NCI-H2227 (cell line): ENCODE measurements at regions not wholly inside any gene's neighbourhood (a gene's known extent, or its start where the extent isn't known, plus 50 kb on each side); places are given as distances from the start of the nearest gene placed in this dataset.

ENCODE experiments used
- DNase-seq: peaks from one replicate; lab custom pipeline; 2025; ENCODE audit not compliant: unreplicated experiment; lab: John Stamatoyannopoulos, UW

DNA sequence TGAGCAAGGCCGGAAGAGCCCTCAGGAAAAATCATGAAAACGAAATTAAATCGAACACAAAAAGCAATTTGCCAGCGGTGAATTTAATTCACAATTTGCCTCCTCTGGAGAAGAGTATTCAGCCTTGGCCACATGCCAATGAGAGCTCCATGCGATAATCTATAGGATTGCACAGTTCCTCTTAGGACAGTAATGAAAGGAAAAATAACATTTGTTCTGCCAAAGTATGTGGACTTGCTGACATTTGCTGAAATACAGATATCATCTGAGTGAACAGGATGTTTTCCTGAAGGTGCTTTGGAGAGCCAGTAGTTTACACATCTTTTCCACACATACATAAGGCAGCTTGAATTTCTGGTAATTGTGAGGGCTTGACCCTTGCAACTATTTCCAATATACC lies 188.6 kb upstream of the PDZRN3 start:
- DNase-seq, result peak; percentile 53

DNA sequence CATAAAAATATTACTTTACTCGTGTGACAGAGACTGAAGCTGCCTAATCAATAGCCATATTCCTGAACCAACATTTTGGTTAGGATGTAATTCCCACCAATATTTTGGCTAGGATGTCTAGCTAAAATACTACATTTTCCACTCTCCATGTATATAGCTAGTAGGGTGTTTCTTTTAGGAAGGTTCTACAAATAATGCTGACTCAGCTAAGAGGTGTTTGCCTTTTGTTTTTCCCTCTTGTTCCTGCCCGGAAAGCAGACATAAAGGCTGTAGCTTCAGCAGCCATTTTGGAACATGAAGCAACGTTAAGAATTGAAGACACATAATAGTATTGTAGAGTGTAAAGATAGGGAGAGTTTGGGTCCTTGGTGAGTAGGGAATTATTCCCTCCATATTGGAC lies 187.3 kb upstream of the PDZRN3 start:
- no peak for DNase-seq

DNA sequence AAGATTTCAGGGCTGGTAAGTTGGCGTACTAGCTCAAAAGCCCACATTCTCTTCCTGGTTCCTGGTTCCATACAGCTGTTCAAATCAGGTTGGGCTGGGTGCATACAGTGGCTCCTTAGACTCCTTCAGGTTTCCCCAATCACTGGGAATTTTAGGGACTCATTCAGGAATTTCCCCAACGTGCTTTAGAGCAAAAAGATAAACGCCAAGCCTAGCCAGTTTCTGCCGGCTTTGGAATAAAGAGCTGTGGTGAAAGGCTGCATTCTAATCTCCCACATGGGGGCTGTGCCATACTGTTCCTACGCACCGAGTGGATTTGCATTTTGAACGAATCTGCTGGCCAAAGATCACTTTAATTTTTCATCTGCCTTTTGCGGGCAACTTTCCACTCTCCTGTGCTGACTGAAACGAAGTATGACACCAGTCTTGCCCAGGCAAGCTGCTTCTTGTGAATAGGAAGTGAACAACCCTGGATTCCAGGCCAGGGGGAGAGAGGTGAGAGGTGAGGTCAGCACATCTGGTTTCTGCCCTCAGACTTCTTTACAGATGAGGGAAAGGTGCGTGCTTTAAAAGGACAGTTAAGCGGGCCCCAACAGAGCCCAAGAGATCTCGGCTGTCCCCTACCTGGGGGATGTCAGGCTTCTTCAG lies 184.2 kb upstream of the PDZRN3 start:
- no peak for DNase-seq

DNA sequence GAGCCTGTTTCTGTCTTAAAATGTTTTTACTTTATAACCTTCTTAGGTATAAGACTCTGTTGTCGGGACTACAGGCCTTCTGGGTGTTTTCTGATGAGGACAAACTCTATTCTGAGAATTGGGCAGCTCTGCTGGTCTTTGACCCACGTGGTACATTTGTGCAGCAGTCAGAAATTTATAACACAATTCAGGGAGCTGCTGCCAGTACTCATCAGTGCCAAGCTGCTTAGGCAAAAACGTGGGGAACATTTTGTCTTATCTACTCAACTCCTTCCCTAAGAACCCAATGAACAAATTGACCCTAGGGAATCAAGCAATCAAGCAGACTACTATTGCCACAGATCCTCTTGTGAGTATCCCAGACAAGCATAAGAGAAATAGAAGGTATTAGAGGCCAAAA lies 180.7 kb upstream of the PDZRN3 start:
- DNase-seq, result no peak

DNA sequence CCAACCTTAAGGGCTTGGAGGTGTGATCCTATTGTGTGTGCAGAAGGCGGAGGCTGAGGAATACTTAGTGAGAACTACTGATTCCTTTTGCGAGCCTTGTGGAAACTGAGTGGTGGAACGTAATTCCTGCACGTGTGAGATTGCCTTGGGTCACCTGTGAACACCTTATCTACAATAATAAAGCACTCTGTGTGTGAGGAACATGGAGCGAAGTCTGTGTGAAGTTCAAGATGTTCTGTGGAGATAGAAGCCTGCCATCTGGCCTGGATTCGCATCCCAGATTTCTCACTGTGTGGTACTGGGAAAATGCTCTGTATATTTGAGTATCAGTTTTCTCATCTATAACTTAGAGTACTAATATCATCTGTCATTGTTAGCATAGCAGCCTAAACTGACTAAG lies 179.5 kb upstream of the PDZRN3 start:
- DNase-seq, result no peak

DNA sequence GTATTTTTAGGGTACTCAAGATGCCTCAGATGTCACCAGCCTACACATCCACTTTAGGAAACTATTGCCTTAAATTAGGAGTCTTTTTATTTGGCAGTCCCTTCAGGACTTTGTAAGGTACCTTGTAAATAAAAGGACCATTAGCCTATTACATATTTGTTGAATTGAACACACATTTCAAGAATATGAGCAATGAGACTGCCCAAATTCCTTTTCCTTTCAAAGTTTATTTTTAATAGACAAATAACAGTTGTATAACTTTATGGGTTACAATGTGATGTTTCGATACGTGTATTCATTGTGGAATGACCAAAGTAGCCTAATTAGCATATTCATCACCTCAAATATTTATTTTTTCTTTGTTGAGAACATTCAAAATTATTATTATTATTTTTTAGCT lies 176.7 kb upstream of the PDZRN3 start:
- DNase-seq, result no peak

DNA sequence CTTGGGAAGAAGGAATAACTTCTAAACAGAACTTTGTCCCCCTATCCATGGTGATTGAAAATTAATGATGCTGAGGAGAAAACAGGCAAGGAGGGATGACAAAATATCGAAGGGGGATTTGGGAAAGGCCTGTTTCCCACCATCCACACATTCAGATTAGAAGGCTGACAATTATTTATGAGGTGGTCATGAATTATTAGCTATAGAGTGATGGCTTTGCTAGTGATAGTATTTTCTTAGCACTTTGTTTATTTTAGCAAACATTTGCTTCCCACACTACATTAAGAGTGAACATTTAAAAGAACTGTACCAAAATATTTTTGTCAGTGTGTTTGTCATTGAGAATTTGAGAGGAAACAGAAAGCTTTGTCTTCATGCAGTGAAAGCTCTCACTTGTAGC lies 172.6 kb upstream of the PDZRN3 start:
- DNase-seq, result no peak

DNA sequence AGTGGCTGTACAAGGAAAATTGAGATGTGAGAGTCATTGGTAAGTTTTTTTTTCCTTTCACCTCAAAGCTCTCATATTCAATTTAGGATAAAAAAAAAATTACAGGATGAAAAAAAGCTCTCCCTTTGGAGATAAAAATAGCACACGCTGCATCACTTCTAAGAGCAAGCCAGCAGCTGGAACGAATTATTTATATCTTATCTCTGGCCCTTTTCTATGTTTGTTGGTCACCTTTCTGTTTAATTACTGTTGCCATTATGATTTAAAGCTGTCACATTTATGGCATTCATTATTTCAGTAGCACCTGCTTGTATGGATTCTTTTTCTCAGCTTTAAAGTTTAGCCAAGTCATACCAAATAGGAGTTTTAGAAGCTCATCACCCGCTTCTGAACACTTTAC lies 171.6 kb upstream of the PDZRN3 start:
- DNase-seq, result no peak

DNA sequence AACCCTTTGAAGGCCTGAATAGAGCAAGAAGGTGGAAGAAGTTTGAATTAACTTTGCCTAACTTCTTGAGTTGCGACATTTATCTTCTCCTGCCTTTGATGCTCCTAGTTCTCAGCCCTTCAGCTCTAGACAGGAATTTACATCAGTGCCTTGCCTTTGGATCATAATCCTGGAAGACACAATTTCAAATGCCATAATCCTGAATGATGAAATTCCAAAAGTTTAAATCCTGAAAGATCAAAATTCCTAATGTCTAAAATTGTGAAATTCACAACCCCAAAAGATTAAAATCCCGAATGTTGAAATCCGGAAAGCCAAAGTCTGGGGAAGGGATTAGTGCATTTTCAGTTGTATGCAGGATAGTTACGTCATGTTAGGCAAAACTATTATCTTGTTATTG lies 166.6 kb upstream of the PDZRN3 start:
- no peak for DNase-seq

DNA sequence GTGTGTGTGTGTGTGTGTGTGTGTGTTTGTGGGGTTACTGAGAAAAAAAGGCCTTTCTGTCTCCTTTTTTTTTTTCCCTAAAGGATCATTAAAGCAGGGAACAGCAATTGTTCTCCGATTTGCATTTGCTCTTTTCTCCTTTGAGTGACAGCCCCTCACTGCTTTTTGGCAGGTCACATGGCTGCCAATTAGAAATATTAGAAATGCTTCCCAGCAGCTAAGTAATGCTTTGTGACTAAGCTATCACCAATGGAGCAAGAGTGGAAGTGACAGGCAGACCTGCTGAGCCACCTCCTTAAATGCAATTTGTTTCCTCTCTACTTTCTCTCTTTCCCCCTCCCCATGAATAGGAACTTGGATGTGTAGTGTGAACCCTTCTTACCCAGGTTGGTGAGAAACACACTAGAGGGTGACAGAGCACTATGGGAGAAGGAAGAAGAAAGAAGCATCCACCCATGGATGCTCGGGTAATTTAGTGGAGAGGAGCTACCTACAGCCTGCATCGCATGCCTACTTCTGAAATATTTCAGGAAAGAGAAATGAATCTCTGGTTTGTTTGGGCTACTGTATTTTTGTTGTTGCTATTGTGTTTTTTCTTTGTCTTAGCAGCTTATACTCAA lies 165.2 kb upstream of the PDZRN3 start:
- DNase-seq, result no peak

DNA sequence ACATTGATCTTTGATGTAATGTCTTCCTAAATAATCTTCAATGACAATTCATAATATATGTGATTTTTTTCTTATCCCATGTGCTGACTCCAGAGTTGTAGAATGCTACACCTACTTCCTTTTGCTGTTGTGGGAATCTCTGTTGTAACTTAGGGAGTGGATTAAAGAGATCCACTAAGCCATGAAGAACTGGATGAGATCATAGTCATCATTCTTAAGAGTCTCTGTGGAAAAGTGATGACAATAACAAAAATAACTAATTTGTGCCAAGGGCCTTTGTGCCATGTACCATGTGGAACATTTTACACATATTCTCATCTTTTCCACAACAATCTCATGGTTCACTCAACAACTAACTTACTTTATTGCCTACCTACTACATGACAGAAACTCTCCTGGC lies 162.9 kb upstream of the PDZRN3 start:
- DNase-seq, result no peak

DNA sequence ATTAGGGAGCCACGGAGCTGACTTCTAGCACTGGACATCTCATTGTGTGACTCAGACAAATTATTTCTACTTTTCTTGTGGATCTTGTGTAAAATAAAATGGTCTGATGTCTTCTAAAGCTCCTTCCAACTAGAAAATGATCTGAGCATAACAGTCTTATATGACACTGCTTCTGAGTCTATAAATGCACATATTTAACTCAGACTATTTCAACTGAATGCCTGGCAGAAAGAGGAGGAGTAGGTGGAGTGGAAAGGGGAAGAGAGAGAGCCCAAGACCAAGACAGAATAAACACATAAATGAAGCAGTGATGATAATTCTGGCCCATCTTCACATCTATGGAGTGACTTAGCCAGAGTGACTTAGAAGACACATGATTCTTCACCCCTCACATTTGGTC lies 162.3 kb upstream of the PDZRN3 start:
- DNase-seq, result no peak

DNA sequence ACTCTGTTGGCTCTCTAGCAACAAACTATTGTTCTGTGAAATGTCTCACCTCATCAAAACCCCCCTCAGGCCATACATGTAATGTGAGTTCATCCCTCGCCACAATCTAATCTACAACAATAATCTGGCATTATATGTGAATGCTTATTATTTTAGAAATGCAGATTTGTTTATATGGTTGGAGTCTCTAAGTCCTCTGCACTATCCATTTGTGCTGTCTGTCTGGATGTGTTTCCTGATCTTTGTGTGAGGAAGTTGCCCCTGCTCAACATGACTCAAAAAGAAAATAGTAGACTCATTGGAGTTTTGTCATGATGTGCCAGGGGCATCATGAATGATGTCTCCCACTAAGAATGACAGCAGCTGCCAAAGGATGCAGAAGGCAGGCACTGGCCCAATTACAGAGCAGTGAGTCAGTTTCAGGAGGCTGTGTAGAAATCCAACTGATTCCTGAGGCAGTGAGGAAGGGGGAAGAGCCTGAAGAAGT lies 161.6 kb upstream of the PDZRN3 start:
- DNase-seq, result no peak

DNA sequence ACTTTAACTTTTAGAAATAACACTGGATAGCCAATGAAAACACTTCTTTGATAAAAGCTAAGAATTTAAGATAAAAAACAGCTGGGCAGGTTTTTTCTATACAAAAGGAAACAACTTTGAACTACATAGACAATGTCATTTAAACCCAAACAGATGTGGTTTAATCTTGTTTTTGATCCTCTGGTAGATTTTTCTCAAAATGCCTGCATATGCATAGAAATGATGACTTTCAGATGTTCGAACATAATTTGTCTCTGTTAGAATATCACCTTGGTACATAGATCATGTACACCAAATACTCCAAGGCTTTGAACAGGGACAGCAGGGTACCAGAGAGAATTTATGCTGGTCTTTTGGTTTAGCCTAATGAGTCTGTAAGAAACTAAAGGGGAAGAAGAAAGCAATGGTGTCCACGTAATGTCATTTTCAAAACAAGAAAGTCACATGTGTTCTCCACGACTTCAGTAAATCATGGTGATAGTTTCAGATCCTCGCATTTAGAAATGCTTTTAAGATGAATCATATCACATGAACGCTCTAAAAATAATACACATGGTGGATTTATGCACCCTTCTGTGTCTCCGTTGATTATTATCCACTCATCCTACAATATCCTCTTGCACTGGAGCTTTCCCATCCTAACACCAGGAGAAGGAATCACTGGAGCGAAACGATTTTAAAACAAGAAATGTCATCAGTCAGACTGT lies 160.1 kb upstream of the PDZRN3 start:
- DNase-seq, result no peak

DNA sequence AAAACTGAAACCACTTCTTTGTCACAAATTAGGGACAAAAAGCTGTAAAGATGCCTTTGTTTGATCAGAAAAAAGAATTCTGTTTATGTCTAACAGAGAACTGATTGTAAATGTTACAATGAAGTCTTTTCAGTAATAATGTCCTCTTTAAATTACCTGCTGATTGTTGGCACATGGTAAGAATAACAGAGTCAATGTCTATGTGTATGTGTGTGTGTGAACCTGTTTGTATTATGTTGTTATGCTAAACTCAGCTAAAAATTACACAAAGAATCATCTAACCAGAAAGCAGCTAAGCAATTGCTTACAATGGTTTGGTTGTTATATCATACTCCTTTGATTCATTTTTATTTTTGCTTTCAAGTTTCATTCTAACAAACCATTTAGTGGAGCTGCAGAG lies 159.1 kb upstream of the PDZRN3 start:
- DNase-seq, result no peak

DNA sequence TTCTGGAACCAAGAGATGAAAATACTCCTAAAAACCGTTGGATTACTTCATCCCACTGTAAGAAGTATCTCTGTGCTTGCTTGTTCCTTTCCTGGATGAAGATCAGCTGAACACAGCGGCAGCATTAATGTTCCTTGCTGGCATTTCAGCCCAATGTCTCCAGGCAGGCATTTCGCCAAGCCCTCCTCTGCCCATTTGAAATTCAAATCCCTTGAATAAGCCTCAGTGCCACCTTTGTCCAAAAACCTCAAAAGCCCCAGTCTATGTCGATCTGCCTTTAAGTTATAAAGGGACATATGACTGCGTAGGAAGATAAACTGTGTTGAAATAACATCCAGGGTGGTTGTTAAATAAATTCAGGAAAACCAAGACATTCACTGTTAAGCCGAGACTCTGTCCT lies 156.8 kb upstream of the PDZRN3 start:
- DNase-seq, result no peak

DNA sequence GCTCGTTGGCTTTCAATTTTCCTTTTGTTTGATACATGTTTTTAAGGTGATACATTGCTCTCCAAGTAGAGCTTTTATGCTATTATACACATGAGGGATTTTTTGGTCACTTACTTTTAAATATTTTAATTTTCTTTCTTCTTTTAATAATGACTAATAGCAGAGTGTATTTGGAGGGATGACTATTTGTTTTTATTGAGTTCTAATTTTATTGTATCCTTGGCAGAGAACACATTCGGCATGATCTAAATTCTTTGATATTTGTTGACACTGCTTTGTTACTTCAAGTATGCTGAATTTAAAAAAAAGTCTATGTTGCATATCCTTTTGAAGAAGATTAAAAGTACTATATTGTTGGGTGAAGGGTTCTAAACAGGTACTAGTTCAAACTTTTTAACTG lies 149.9 kb upstream of the PDZRN3 start:
- DNase-seq, result no peak

DNA sequence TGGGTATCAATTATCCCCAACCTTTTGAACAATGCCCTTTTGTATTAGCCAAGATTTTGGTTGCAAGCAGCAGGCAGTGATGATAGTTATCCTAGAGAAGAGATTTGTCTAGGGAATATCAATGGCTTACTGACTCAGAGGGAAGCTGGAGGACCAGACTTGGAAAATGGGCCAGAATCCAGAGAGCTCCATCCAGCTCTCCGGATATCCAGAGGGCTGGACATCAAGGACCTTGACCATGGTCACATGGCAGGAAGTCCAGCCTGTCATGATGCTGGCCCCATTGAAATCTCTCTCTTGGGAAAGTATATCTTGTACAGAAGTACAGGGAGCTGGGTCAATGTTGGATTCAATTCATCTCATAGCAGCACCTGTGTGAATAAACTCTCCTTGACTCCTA lies 148.5 kb upstream of the PDZRN3 start:
- no peak for DNase-seq

DNA sequence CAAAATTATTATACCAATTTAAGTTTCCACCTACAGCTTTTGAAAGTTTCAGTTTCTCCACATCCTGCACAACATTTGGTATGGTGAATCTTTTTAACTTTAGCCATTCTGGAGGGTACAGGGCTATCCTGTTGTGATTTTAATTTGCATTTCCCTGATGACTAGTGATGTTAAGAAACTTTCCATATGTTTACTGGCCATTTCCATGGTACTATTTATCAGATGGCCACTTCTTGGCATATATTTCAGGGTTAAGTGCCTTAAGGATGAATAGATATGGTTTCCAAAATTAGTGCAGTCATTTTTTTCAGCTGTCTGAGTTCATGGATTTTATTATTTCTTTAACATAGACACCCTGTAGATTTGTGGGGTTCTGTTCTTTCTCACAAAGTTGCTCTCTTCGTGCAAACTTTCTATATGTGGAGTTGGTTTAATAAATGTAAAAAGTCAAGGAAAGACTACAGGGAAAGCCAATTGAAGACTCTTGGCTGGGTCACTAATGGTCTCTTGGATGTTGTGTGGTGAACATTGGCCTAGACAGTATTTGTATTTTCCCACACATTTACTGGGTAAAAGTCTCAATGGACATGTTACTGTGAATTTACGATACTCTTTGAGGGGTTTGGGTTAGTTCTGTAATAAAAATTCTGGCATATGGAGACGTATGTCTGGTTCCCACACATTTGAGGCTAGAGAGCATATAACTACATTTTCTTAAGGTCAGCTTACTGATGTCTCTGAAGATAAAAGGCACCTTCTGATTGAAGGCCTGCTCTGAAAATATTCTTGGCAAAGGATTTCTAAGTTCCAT lies 147.5 kb upstream of the PDZRN3 start:
- no peak for DNase-seq

DNA sequence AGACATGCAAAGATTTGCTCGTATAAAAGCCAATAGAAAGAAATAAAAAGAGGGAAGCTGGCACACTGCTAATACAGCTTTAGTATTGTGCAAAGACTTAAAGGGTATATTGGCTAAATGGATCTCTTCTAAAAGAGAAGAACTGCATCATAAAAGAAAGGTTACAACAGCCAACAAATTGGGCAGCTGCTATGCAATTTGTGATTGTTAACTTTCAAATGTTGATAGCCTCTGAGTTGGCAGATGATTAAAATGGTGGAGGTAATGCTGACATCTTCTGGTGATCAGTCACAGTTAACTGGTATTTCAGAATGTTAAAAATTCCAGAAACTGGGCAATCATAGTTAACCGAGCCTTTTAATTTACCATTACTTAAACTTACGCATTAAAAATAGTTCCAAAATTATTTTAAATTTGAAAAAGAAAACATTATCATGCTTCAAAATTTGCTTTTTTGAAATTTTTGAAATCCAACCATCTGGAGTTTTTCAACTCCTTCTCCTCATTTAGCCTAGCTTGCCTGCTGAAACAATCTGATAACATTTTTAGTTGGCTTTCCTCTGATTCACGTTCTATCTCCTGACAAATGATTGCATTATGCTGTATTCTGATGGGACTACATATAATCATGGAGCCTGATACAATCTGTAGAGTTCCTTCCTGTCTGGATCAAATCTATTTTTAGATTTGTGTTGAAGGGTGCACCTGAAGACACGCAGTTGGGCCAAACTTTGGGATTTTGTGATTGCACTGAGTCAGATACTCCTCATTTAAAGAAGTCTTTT lies 144.0 kb upstream of the PDZRN3 start:
- DNase-seq, result no peak
